ENCODE measurements at regions not wholly inside any gene's neighbourhood (a gene's known extent, or its start where the extent isn't known, plus 50 kb on each side); places are given as distances from the start of the nearest gene placed in this dataset.

GRCh38 chr15:100726070-100726420 is 123.7 kb downstream of the ASB7 start:
- no peak for TF ChIP-seq CTCF (IDR thresholded peaks at IDR 0.05)
- no peak for TF ChIP-seq POLR2A (IDR thresholded peaks at IDR 0.05)
